Progenitor cell of endocrine pancreas (in vitro differentiated cells): ENCODE measurements at regions not wholly inside any gene's neighbourhood (a gene's known extent, or its start where the extent isn't known, plus 50 kb on each side); places are given as distances from the start of the nearest gene placed in this dataset.

Experiments used
- DNase-seq: peaks from one replicate; pipeline ENCODE4 v3.0.0; 2021; ENCODE audit warnings: low spot score; ENCODE audit not compliant: unreplicated experiment
- H3K27ac Mint-ChIP-seq: 2 replicates; pipeline ENCODE4 v1.8.0; 2021; ENCODE audit warnings: mild to moderate bottlenecking, moderate library complexity, mixed read lengths
- H3K27me3 Mint-ChIP-seq: 2 replicates; pipeline ENCODE4 v1.8.0; 2021; ENCODE audit warnings: mixed read lengths
- H3K36me3 Mint-ChIP-seq: 2 replicates; pipeline ENCODE4 v1.8.0; 2022; ENCODE audit warnings: mixed read lengths; ENCODE audit not compliant: insufficient read depth
- H3K4me1 Mint-ChIP-seq: 2 replicates; pipeline ENCODE4 v1.8.0; 2021; ENCODE audit warnings: low read depth, mixed read lengths
- H3K4me3 Mint-ChIP-seq: 2 replicates; pipeline ENCODE4 v1.8.0; 2021; ENCODE audit warnings: low read depth, mild to moderate bottlenecking, moderate library complexity, mixed read lengths
- H3K9me3 Mint-ChIP-seq: 2 replicates; pipeline ENCODE4 v1.8.0; 2021; ENCODE audit warnings: low read depth, mixed read lengths
- CTCF ChIP-seq: fragments of 200-600 bp; sonication (generic); IDR thresholded peaks from one replicate; pipeline ENCODE4 v1.5.0; 2021; ENCODE audit warnings: antibody characterized with exemption, mild to moderate bottlenecking; ENCODE audit not compliant: unreplicated experiment

GRCh38 chr4:59222221-59222620 lies 1977.9 kb upstream of the ADGRL3 start:
- no peaks in the 10 kb centered on the region for H3K4me1 Mint-ChIP-seq
- H3K9me3 Mint-ChIP-seq, result no peaks in the 10 kb centered on the region
- DNase-seq, result no peak
- no peak overlapping the region for H3K4me3 Mint-ChIP-seq
- H3K27me3 Mint-ChIP-seq, result no peaks in the 10 kb centered on the region
- no peak for TF ChIP-seq CTCF
- no peak overlapping the region for H3K27ac Mint-ChIP-seq
- H3K36me3 Mint-ChIP-seq, result no peaks in the 10 kb centered on the region

GRCh38 chr4:59223292-59223941 lies 1976.7 kb upstream of the ADGRL3 start:
- H3K9me3 Mint-ChIP-seq, result no peaks in the 10 kb centered on the region

GRCh38 chr4:59238212-59238611 lies 1961.9 kb upstream of the ADGRL3 start:
- TF ChIP-seq CTCF, result no peak
- no peaks in the 10 kb centered on the region for H3K4me1 Mint-ChIP-seq
- H3K4me3 Mint-ChIP-seq, result no peak overlapping the region
- peaks cover 21% of the 10 kb centered on the region for H3K9me3 Mint-ChIP-seq
- no peaks in the 10 kb centered on the region for H3K27me3 Mint-ChIP-seq
- H3K27ac Mint-ChIP-seq, result no peak overlapping the region
- DNase-seq, result no peak
- H3K36me3 Mint-ChIP-seq, result no peaks in the 10 kb centered on the region

More at GRCh38 chr4:59223292-59223941, 1976.7 kb upstream of the ADGRL3 start:
- no peak for TF ChIP-seq CTCF
- H3K4me3 Mint-ChIP-seq, result no peak overlapping the region
- H3K36me3 Mint-ChIP-seq, result no peaks in the 10 kb centered on the region
- no peak for DNase-seq
- no peaks in the 10 kb centered on the region for H3K27me3 Mint-ChIP-seq
- no peaks in the 10 kb centered on the region for H3K4me1 Mint-ChIP-seq
- H3K27ac Mint-ChIP-seq, result no peak overlapping the region

- Mint-ChIP-seq H3K9me3 (peaks cover 13% of the 10 kb centered on the region), H3K36me3 (no peaks in the 10 kb centered on the region), H3K27ac (no peak overlapping the region), H3K27me3 (no peaks in the 10 kb centered on the region), H3K4me3 (no peak overlapping the region), H3K4me1 (no peaks in the 10 kb centered on the region)
- no peak for DNase-seq
- TF ChIP-seq CTCF, result no peak
These were observed 1960.1 kb upstream of the ADGRL3 start for GRCh38 chr4:59240011-59240410.

- no peaks in the 10 kb centered on the region for H3K36me3 Mint-ChIP-seq
- no peaks in the 10 kb centered on the region for H3K4me1 Mint-ChIP-seq
- no peak for DNase-seq
These were observed 1957.1 kb upstream of the ADGRL3 start for GRCh38 chr4:59243038-59243437.

More at GRCh38 chr4:59243038-59243437, 1957.1 kb upstream of the ADGRL3 start:
- Mint-ChIP-seq H3K4me3 (no peak overlapping the region), H3K27ac (no peak overlapping the region), H3K9me3 (peaks cover 12% of the 10 kb centered on the region), H3K27me3 (no peaks in the 10 kb centered on the region)
- TF ChIP-seq CTCF, result no peak
